Activated naive CD4-positive, alpha-beta T cell treated with anti-CD3 and anti-CD28 coated beads, Interleukin-2, amount 10 ng/mL, durations not matched to agents 7 days and 5 days (primary cell): ENCODE measurements at regions not wholly inside any gene's neighbourhood (a gene's known extent, or its start where the extent isn't known, plus 50 kb on each side); places are given as distances from the start of the nearest gene placed in this dataset.

ENCODE experiments used
- CTCF ChIA-PET: fragments of 350-600 bp; sonication (Branson Sonifier 250); formaldehyde crosslinking; loops from one replicate; lab custom pipeline; 2021; ENCODE audit warnings: antibody characterized with exemption; lab: Charles Lee
- DNase-seq: peaks from one replicate; pipeline ENCODE4 v3.0.0-alpha.2; 2020
- H3K27ac Mint-ChIP-seq: one replicate; pipeline ENCODE4 v1.8.0; 2021; ENCODE audit warnings: mild to moderate bottlenecking, moderate library complexity, mixed read lengths
- H3K27me3 Mint-ChIP-seq: one replicate; pipeline ENCODE4 v1.8.0; 2021; ENCODE audit warnings: mild to moderate bottlenecking, mixed read lengths
- H3K36me3 Mint-ChIP-seq: one replicate; pipeline ENCODE4 v1.8.0; 2021; ENCODE audit warnings: mixed read lengths
- H3K4me1 Mint-ChIP-seq: one replicate; pipeline ENCODE4 v1.8.0; 2021; ENCODE audit warnings: mixed read lengths
- H3K4me3 Mint-ChIP-seq: one replicate; pipeline ENCODE4 v1.8.0; 2021; ENCODE audit warnings: mild to moderate bottlenecking, moderate library complexity, mixed read lengths
- H3K9me3 Mint-ChIP-seq: one replicate; pipeline ENCODE4 v1.8.0; 2021; ENCODE audit warnings: mixed read lengths

DNA sequence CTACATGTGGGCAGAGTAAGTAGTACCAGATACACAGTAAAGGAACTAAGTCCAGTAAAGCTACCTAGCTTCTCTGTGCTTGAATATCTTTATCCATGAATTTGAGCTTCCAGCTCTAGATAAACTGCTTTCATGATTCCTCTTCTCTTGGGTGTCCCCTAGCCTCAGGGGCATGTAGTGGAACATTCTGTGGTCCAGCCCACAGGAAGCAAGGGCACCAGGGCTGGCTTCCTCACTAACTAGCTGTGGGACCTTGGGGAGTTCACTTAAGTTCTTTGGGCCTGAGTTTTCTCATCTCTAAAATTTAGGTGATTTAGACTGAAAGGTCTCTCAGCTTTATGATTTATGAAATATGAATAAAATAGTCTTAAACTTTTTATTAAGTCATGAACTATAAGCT is 185.7 kb downstream of the KATNAL1 start:
- Mint-ChIP-seq H3K4me3 (no peak overlapping the region), H3K27ac (no peak overlapping the region), H3K9me3 (no peaks in the 10 kb centered on the region), H3K27me3 (peaks cover 7% of the 10 kb centered on the region), H3K4me1 (peaks cover 43% of the 10 kb centered on the region), H3K36me3 (peaks cover 3% of the 10 kb centered on the region)
- CTCF ChIA-PET, result interaction anchor here (1.4 to 5.7 kb wide), 4 partner anchors 9 to 43 kb away, joined by 3 to 50 read pairs (median 6); no protein-coding TSS in a partner anchor
- peak; percentile 32 for DNase-seq

DNA sequence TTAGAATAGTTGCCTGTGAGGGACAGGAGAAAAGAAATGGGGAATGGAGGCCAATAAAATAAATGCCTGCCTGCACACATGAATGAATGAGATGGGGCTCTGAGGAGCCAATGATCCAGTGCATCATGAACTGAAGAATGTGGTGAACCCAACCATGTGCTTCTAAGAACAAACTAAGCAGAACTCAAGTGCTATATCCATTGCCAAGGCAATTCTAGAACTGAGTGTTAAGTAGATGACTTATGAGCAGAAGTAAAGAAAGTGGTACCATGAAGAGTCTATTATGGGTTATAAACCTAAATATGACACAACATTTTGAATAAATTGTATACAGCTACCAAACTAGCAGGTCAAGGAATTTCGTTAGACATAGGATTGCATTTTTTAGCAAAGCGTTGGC is 186.1 kb downstream of the KATNAL1 start:
- Mint-ChIP-seq H3K36me3 (peaks cover 3% of the 10 kb centered on the region), H3K4me3 (no peak overlapping the region), H3K4me1 (peaks cover 43% of the 10 kb centered on the region), H3K9me3 (no peaks in the 10 kb centered on the region), H3K27me3 (peaks cover 10% of the 10 kb centered on the region), H3K27ac (no peak overlapping the region)
- DNase-seq, result no peak
- CTCF ChIA-PET, result interaction anchor here (1.4 to 5.7 kb wide), 3 partner anchors 10 to 40 kb away, joined by 5 to 50 read pairs (median 8); no protein-coding TSS in a partner anchor

DNA sequence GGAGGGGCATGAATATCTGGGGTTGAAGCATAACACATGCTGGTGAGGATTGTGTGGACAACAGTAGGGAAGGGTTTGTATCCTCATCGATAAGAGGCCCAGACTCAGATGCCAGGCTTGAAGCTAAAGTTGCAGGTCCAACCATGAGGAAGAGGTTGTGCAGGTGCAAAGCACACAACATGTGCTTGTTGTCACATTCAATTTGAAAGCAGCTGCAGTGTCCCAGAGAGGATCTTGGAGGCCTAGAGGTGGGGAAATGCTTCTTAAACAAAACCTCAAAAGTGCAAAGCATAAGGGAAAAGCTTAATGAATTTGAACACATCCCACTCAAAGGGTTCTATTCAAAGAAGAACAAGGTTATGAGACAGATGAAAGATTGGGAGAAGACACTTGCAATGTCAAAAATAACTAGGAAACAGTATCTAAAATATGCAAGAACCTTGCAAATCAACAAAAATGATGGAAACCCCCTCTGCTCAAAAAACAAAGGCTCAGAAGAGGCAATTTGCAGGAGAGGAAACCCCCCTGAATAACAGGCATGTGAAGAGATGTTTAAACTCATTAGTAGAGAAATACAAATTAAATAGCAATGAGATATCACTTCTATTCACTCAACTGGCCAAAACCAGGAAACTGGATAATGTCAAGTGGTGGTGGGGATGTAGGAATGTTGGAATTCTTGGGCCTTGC is 187.1 kb downstream of the KATNAL1 start:
- no peak overlapping the region for H3K4me3 Mint-ChIP-seq

DNA sequence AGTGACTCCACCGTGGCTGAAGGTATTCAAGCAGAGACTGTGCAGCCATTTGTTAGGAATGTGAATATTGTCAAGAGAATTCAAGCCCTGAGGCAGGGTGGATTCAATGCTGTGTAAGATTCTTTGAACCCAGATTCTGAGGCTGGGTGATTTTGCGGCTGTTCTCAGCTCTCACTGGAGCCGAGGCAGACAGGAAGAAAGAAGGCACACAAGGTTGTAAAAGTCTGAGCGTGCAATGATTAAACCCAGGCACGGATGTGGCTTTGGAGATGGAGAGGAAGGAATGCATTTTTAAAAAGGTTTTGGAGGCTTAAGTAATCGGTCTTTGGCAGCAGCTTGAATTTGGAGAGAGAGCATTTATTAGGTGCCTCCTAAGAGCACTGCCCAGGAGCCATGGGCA is 187.9 kb downstream of the KATNAL1 start:
- peak overlapping the region; percentile 11 for H3K4me3 Mint-ChIP-seq
- peaks cover 46% of the 10 kb centered on the region for H3K4me1 Mint-ChIP-seq
- DNase-seq, result peak; percentile 69
- no peaks in the 10 kb centered on the region for H3K9me3 Mint-ChIP-seq
- H3K36me3 Mint-ChIP-seq, result peaks cover 3% of the 10 kb centered on the region
- H3K27ac Mint-ChIP-seq, result peak overlapping the region; percentile 47
- peaks cover 11% of the 10 kb centered on the region for H3K27me3 Mint-ChIP-seq
- CTCF ChIA-PET, result interaction anchor here (1.2 to 5.7 kb wide), 3 partner anchors 12 to 274 kb away, joined by 3 to 50 read pairs (median 12); no protein-coding TSS in a partner anchor

More for the DNA sequence above, 187.1 kb downstream of the KATNAL1 start:
- peaks cover 11% of the 10 kb centered on the region for H3K27me3 Mint-ChIP-seq
- CTCF ChIA-PET, result interaction anchor here (0.7 to 5.7 kb wide), 4 partner anchors 11 to 275 kb away, joined by 3 to 50 read pairs (median 8); no protein-coding TSS in a partner anchor
- DNase-seq, result no peak
- H3K4me1 Mint-ChIP-seq, result peaks cover 43% of the 10 kb centered on the region
- H3K36me3 Mint-ChIP-seq, result peaks cover 3% of the 10 kb centered on the region
- H3K27ac Mint-ChIP-seq, result no peak overlapping the region
- H3K9me3 Mint-ChIP-seq, result no peaks in the 10 kb centered on the region

DNA sequence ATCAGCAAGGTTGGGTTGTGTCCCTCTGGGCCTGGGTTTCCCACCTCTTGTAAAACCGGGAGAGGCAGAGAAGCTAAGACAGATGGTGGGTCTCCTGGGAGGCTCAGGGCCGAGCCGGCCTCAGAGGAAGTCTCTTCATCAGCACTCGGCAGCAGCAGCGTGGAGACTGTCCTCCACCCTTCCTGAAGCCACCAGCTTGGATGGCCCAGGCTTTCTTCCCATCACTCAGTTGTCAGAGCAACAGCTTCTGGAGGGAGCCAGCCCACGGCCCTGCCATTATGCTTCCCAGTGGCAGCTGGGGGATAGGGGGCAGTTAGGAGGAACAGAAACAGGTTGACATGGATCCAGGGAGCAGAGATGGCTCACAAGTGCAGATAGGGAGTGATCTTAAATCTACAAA is 191.0 kb downstream of the KATNAL1 start:
- DNase-seq, result no peak
- Mint-ChIP-seq H3K4me1 (peaks cover 54% of the 10 kb centered on the region), H3K36me3 (peaks cover 3% of the 10 kb centered on the region), H3K27ac (no peak overlapping the region), H3K4me3 (no peak overlapping the region), H3K9me3 (no peaks in the 10 kb centered on the region), H3K27me3 (peaks cover 20% of the 10 kb centered on the region)
- CTCF ChIA-PET, result interaction anchor here (1.2 to 9.8 kb wide), 12 partner anchors 8 to 606 kb away, joined by 3 to 205 read pairs (median 10); partner anchors contain the start of gene UBL3

DNA sequence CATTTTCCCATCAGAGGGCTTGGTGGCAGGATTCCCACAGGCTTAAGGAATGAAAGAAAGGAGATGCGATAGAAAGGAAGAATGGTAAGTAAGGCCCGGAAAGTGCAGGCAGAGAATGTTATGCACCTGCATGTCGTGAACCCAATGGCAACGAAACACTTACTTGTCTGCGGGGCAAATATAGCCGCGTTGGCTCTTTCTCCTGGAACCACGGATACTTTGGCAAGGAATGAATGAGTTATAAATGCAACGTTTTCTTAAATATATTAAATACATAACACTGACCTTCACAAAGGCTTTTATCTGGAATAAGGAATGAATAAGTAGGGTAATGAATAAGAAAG is 192.1 kb downstream of the KATNAL1 start:
- peaks cover 3% of the 10 kb centered on the region for H3K36me3 Mint-ChIP-seq
- no peaks in the 10 kb centered on the region for H3K9me3 Mint-ChIP-seq
- peaks cover 43% of the 10 kb centered on the region for H3K4me1 Mint-ChIP-seq
- peak overlapping the region; percentile 53 for H3K4me3 Mint-ChIP-seq
- peaks cover 26% of the 10 kb centered on the region for H3K27me3 Mint-ChIP-seq
- no peak overlapping the region for H3K27ac Mint-ChIP-seq
- CTCF ChIA-PET, result interaction anchor here (0.6 to 9.8 kb wide), 35 partner anchors 9 to 693 kb away, joined by 3 to 205 read pairs (median 4); partner anchors contain the start of gene UBL3
- no peak for DNase-seq

DNA sequence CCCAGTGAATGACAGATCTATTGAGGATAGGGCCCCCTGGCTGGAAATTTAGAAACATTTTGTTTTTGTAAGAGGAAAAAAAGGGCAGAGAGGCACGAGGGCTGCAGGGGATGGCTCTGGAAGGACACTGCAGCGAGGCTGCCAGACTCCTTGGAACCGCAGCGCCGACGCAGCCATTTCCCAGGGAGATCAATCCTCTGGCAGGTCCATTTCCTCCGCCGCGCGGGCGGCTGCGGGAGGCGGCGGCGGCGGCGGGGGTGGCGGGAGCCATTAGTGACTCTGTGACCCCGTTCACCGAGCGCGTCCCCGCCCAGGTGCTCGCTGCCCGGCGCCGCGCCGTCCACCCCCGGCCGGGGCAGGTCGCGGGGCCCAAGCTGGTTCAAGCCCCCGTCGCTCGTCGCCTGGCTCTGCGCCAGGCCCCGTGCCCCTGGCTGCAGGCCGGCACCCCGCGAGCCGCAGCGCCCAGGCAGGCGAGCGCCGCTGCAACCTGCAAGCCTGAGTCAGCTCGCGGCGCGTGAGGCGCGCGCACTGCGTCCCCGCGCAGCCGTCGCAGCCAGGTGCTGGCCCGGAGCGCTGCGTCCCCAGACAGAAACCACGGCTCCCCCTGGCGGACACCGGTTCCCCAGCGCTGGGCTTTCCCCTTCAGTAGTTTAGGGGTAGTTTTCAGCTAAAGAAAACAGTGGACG is 192.6 kb downstream of the KATNAL1 start:
- peaks cover 26% of the 10 kb centered on the region for H3K27me3 Mint-ChIP-seq
- H3K27ac Mint-ChIP-seq, result peak overlapping the region; percentile 19
- peak overlapping the region; percentile 75 for H3K4me3 Mint-ChIP-seq
- DNase-seq, result peak; percentile 95
- no peaks in the 10 kb centered on the region for H3K9me3 Mint-ChIP-seq
- peaks cover 2% of the 10 kb centered on the region for H3K36me3 Mint-ChIP-seq
- CTCF ChIA-PET, result interaction anchor here (0.6 to 9.8 kb wide), 34 partner anchors 9 to 693 kb away, joined by 3 to 205 read pairs (median 4); partner anchors contain the start of gene UBL3
- H3K4me1 Mint-ChIP-seq, result peaks cover 38% of the 10 kb centered on the region

DNA sequence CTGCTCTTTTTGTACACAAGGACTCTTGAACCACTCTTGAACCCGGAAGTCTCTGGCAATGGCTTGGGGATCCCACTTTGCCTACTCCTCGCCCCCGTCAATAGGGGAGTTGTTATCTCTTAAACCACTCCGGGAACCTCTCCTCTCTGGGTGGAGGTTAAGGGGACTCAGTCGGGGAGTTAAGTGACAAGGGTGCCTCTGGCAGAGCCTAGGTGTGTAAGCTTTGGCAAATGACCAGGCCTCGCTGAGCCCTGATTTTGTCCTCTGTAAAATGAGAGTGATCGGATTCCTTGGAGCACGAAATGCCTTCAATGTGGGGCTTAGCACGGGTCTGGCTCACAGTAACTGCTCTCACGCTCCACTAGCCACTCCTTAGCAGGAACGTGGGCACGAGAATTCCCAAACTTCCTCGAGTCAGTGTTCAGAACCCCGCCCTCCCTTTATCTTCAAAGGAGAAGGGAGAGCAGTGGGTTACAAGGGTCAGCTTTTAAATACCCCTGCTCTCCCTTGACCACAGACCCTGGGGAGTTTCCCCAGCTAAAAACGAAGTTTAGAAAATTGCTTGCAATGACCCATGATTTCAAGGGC is 193.3 kb downstream of the KATNAL1 start:
- Mint-ChIP-seq H3K36me3 (no peaks in the 10 kb centered on the region), H3K27me3 (peaks cover 30% of the 10 kb centered on the region), H3K4me3 (peak overlapping the region; percentile 75), H3K27ac (peak overlapping the region; percentile 19), H3K9me3 (no peaks in the 10 kb centered on the region), H3K4me1 (peaks cover 31% of the 10 kb centered on the region)
- no peak for DNase-seq
- CTCF ChIA-PET, result interaction anchor here (0.9 to 9.8 kb wide), 19 partner anchors 8 to 606 kb away, joined by 3 to 205 read pairs (median 5); partner anchors contain the start of gene UBL3

DNA sequence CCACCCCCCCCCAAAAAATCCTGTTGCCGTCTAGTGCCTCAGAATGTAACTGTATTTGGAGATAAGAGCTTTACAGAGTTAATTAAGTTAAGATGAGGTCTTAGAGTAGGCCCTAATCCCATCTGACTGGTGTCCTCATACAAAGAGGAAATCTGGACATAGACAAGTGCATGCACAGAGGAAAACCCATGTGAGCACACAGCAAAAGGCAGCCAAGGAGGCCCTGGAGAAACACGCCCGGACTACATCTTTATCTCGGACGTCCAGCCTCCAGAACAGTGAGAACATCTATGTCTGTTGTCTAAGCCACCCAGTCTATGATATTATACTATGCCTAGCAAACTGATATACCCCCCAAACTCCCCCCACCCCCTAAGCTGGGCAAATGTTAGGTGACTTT is 193.8 kb downstream of the KATNAL1 start:
- Mint-ChIP-seq H3K27ac (no peak overlapping the region), H3K27me3 (peaks cover 32% of the 10 kb centered on the region), H3K4me1 (peaks cover 29% of the 10 kb centered on the region), H3K4me3 (peak overlapping the region; percentile 75), H3K9me3 (no peaks in the 10 kb centered on the region), H3K36me3 (no peaks in the 10 kb centered on the region)
- DNase-seq, result no peak
- CTCF ChIA-PET, result interaction anchor here (1.1 to 9.8 kb wide), 13 partner anchors 19 to 605 kb away, joined by 3 to 205 read pairs (median 7); partner anchors contain the start of gene UBL3

DNA sequence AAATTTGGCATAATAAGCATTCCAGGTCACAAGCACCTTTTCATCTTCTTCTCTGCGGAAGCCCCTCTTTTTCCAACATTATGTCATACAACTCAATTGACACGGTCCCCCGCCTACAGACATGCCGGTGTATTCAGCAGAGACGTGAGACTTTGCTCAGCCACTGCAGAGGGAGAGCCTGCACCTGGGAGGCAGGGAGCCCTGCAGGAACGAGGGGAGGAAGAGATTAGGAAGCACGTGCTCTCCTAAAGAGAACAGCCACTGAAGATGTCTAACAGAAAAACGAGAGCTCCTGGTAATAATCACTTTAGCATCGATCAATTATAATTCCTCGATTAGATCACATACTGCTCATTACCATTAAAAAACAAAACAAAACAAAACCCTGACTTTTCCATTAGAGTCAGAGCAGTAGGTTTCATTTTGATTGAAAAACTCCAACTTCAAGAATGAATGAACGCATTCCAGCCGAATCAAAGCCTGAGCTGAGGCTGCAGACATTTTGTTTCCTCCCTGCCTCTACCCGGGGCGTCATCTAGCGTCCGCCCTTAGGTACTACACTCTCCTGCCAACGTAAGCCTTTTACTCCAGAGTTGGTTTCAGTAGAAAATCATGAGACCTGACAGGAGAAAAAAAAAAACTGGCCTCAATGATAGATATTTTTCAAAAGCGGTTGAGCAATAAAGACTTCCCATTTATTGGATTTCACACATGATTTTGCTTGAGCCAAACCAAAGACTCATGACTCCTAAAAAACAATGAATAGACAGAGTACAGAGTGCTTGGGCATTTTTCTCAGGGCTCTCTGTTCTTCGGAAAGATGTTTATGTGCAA is 194.5 kb downstream of the KATNAL1 start:
- CTCF ChIA-PET, result interaction anchor here (0.7 to 9.8 kb wide), 25 partner anchors 20 to 604 kb away, joined by 3 to 205 read pairs (median 4); partner anchors contain the start of gene UBL3
- DNase-seq, result peak; percentile 88
- Mint-ChIP-seq H3K36me3 (no peaks in the 10 kb centered on the region), H3K9me3 (no peaks in the 10 kb centered on the region), H3K4me1 (peaks cover 24% of the 10 kb centered on the region), H3K27me3 (peaks cover 33% of the 10 kb centered on the region), H3K4me3 (peak overlapping the region; percentile 35), H3K27ac (no peak overlapping the region)

DNA sequence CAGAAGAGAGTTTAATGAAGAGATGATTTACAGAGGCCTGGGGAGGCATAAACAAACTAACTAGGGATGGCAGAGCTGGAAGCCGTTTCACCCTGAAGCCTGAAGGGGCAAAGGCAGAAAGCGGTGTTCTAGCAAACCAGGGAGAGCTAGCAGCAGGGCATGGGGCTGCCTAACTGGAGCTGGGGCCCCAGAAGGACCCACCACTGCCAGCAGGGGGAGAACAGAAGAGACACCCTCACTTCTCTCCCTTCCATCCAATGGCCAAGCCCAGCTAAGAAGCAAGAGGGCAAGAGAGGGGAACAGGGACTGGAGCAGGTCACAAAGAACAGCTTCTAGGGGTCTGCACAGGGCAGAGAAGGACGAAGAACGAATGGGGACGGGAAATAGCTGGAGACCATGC is 195.5 kb downstream of the KATNAL1 start:
- H3K4me3 Mint-ChIP-seq, result no peak overlapping the region
- peaks cover 21% of the 10 kb centered on the region for H3K4me1 Mint-ChIP-seq
- CTCF ChIA-PET, result interaction anchor here (0.9 to 9.8 kb wide), 16 partner anchors 18 to 486 kb away, joined by 3 to 205 read pairs (median 6); partner anchors contain the start of gene UBL3
- no peaks in the 10 kb centered on the region for H3K9me3 Mint-ChIP-seq
- peak; percentile 32 for DNase-seq
- no peak overlapping the region for H3K27ac Mint-ChIP-seq
- H3K36me3 Mint-ChIP-seq, result no peaks in the 10 kb centered on the region
- H3K27me3 Mint-ChIP-seq, result peaks cover 42% of the 10 kb centered on the region

DNA sequence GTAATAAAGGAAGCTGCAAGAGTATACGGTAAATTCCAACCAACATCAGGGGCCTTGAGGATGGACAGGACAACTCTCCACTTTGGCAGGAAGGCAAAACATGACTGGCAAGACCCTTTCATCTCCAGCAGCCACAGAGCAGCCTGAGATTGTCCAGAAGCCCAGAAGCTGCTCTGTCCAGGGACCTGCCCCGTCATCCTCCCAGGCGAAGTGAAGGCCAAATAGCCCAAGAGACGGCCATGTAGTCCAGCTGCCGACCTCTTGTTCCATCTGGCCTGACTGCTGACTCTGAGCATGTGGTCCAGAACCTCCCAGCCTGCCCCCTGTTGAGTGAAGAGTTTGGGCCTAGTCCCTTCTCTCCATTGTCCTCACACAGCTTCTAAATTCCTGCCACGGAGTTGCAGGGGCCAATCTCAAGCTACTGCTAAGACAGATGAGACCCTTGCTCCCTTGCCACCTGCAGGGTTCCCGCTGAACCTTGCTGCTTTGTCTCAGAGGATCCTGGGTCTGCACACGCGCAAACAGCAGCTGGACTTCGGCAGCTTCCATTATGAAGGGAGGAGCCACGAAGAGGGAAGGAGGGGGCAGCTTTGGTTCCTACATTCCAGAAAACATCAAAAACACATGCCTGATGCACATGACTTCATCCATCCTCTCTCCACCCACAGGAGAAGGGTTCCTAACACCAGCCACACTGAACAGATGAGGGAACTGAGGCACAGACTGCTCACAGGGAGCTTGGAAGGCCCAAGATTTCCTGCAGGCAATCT is 196.9 kb downstream of the KATNAL1 start:
- Mint-ChIP-seq H3K9me3 (no peaks in the 10 kb centered on the region), H3K36me3 (no peaks in the 10 kb centered on the region), H3K4me1 (peaks cover 21% of the 10 kb centered on the region), H3K4me3 (no peak overlapping the region), H3K27me3 (peaks cover 38% of the 10 kb centered on the region), H3K27ac (no peak overlapping the region)
- DNase-seq, result no peak
- CTCF ChIA-PET, result interaction anchor here (0.8 to 9.8 kb wide), 6 partner anchors 12 to 339 kb away, joined by 3 to 205 read pairs (median 4); partner anchors contain the start of gene UBL3
